Inferior parietal cortex (tissue), 1 donor: ENCODE measurements at regions not wholly inside any gene's neighbourhood (a gene's known extent, or its start where the extent isn't known, plus 50 kb on each side); places are given as distances from the start of the nearest gene placed in this dataset.
"Not testable (repeated sequence)": the region's sequence is repeated elsewhere in the genome, so short reads cannot be mapped to it uniquely, and the experiment has no call there.

ENCODE experiments used
- DNase-seq: peaks from one replicate; pipeline ENCODE4 v3.0.0-alpha.2; 2016; ENCODE audit errors: extremely low spot score

- DNase-seq: no peak
Measured at GRCh38 chr3:72536878-72537267, 311.4 kb downstream of the SHQ1 start.

- DNase-seq: no peak
Measured at GRCh38 chr3:72536206-72536877, 311.9 kb downstream of the SHQ1 start.

GRCh38 chr3:72535772-72536171 is 312.5 kb downstream of the SHQ1 start:
- DNase-seq: no peak

GRCh38 chr3:72533591-72534473 is 314.4 kb downstream of the SHQ1 start:
- no peak for DNase-seq

- DNase-seq: no peak
Measured at GRCh38 chr3:72530426-72530825, 317.8 kb downstream of the SHQ1 start.

GRCh38 chr3:72529081-72529480 is 319.2 kb downstream of the SHQ1 start:
- DNase-seq: no peak

GRCh38 chr3:72523429-72524151 is 324.7 kb downstream of the SHQ1 start:
- peak; percentile 18 for DNase-seq

- DNase-seq: no peak
Measured at GRCh38 chr3:72520690-72521308, 327.4 kb downstream of the SHQ1 start.

GRCh38 chr3:72519946-72520604 is 328.2 kb downstream of the SHQ1 start:
- DNase-seq: no peak

GRCh38 chr3:72517921-72518424 is 330.3 kb downstream of the SHQ1 start:
- no peak for DNase-seq

- DNase-seq: no peak
Measured at GRCh38 chr3:72517336-72517735, 330.9 kb downstream of the SHQ1 start.

GRCh38 chr3:72516361-72516760 is 331.9 kb downstream of the SHQ1 start:
- DNase-seq: no peak

GRCh38 chr3:72515941-72516340 is 332.3 kb downstream of the SHQ1 start:
- no peak for DNase-seq

GRCh38 chr3:72515281-72515680 is 333.0 kb downstream of the SHQ1 start:
- DNase-seq: no peak

- DNase-seq: no peak
Measured at GRCh38 chr3:72510247-72510646, 338.0 kb downstream of the SHQ1 start.

- DNase-seq: no peak
Measured at GRCh38 chr3:72505539-72506405, 342.5 kb downstream of the SHQ1 start.

- DNase-seq: not testable (repeated sequence)
Measured at GRCh38 chr3:72497501-72497900, 350.7 kb downstream of the SHQ1 start.

GRCh38 chr3:72496051-72496670 is 352.1 kb downstream of the SHQ1 start:
- no peak for DNase-seq

GRCh38 chr3:72494626-72495025 is 353.6 kb downstream of the SHQ1 start:
- DNase-seq: no peak

- no peak for DNase-seq
Measured at GRCh38 chr3:72494130-72494529, 354.1 kb downstream of the SHQ1 start.
